ENCODE measurements at regions not wholly inside any gene's neighbourhood (a gene's known extent, or its start where the extent isn't known, plus 50 kb on each side); places are given as distances from the start of the nearest gene placed in this dataset.

GRCh38 chr2:48249631-48250473 is 64.6 kb upstream of the FOXN2 start:
- TF ChIP-seq CTCF (conservative IDR thresholded peaks at IDR 0.05 in 1 of 2, IDR thresholded peaks at IDR 0.05 in 1 of 2; ENCODE audit: extremely low read depth in 1 of 2, insufficient read depth in 1 of 2, low read depth in 1 of 2, low read length in 2 of 2) = no peak
- no peak for TF ChIP-seq EZH2 (IDR thresholded peaks at IDR 0.05; ENCODE audit: borderline replicate concordance, low read length)

All from mammary epithelial cell (primary cell).